GM18508 (cell line): ENCODE measurements at regions not wholly inside any gene's neighbourhood (a gene's known extent, or its start where the extent isn't known, plus 50 kb on each side); places are given as distances from the start of the nearest gene placed in this dataset.

ENCODE experiments used
- ATAC-seq: cut with Tn5 transposase; IDR thresholded peaks from one replicate; pipeline ENCODE4 v1.9.1; 2021; ENCODE audit warnings: moderate number of reproducible peaks; ENCODE audit not compliant: insufficient read depth, unreplicated experiment

- ATAC-seq, result no peak
These were observed 278.8 kb upstream of the IMPG1 start for GRCh38 chr6:76351275-76351674.

- ATAC-seq, result no peak
These were observed 275.1 kb upstream of the IMPG1 start for GRCh38 chr6:76347539-76347938.

DNA sequence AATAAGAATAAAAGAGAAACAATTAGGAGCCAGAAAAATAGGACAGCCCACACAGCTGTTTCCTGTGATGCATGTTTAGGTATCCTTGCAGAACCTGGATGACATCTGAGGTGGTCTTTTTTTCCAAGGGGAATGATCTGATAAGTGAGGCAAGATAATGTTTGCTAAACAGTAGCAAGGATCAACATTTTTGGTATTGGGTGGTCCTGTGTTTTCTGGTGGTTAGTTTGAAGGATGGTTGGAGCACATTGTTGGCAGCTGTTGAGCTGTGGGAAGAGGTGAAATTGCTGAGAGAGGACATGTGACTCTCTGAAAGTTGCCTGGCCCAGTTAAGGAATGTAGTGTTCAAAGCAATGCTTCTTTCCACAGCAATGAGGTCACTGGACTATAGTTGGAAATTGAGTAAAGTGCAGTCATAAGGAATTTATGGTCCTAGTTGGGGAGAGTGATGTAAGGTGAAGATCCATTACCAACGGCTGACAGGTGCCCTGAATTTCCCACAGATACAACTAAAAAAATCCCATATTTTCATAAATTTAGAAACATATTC lies 270.2 kb upstream of the IMPG1 start:
- ATAC-seq, result no peak

- ATAC-seq, result no peak
These were observed 257.6 kb upstream of the IMPG1 start for GRCh38 chr6:76330031-76330430.

- no peak for ATAC-seq
These were observed 254.4 kb upstream of the IMPG1 start for GRCh38 chr6:76326871-76327270.
